ENCODE measurements at regions not wholly inside any gene's neighbourhood (a gene's known extent, or its start where the extent isn't known, plus 50 kb on each side); places are given as distances from the start of the nearest gene placed in this dataset.

GRCh38 chr17:73887739-73888138 is 243.5 kb upstream of the SDK2 start:
- DNase-seq: no peak
- ATAC-seq: no peak
- Histone ChIP-seq H3K4me1 (no peaks in the 10 kb centered on the region), H3K9me3 (no peaks in the 10 kb centered on the region), H3K36me3 (ENCODE audit: insufficient read depth in 1 of 2, low read depth in 1 of 2) (no peaks in the 10 kb centered on the region), H3K4me3 (no peak overlapping the region), H3K27me3 (ENCODE audit: insufficient read depth in 3 of 3, low read length in 2 of 3) (peaks cover 0 to 11% (median under 1%) of the 10 kb centered on the region in 3 donors), H3K27ac (no peak overlapping the region)
- no peak for TF ChIP-seq CTCF (IDR thresholded peaks at IDR 0.05)
- WGBS, 3 donors: 68 to 85% (median 70%) methylated on average over 3 of the region's 3 CpGs
- intact Hi-C loops (cut with DNase I): no loop called here

- no peaks in the 10 kb centered on the region for H3K4me1 ChIP-seq
- peaks cover 0 to 4% (median 1%) of the 10 kb centered on the region in 3 donors for H3K27me3 ChIP-seq (ENCODE audit: insufficient read depth in 3 of 3, low read length in 2 of 3)
- 53 to 65% (median 56%) methylated on average over 7 of the region's 7 CpGs for WGBS, 3 donors
- intact Hi-C loops (cut with DNase I): no loop called here
- DNase-seq (no peak), ATAC-seq (no peak)
- no peak for TF ChIP-seq CTCF (IDR thresholded peaks at IDR 0.05)
- no peak overlapping the region for H3K4me3 ChIP-seq
- no peaks in the 10 kb centered on the region for H3K36me3 ChIP-seq (ENCODE audit: insufficient read depth in 1 of 2, low read depth in 1 of 2)
- H3K9me3 ChIP-seq: peaks cover 4% of the 10 kb centered on the region
- no peak overlapping the region for H3K27ac ChIP-seq
Measured at GRCh38 chr17:73888862-73889261, 244.6 kb upstream of the SDK2 start.

- intact Hi-C loops (cut with DNase I): no loop called here
- Histone ChIP-seq H3K27me3 (ENCODE audit: insufficient read depth in 3 of 3, low read length in 2 of 3) (peaks cover 0 to 1% (median 0%) of the 10 kb centered on the region in 3 donors), H3K36me3 (ENCODE audit: insufficient read depth in 1 of 2, low read depth in 1 of 2) (no peaks in the 10 kb centered on the region), H3K4me3 (no peak overlapping the region), H3K27ac (no peak overlapping the region), H3K9me3 (peaks cover 4% of the 10 kb centered on the region), H3K4me1 (no peaks in the 10 kb centered on the region)
- no peak for TF ChIP-seq CTCF (IDR thresholded peaks at IDR 0.05)
- WGBS, 3 donors: 85 to 92% (median 90%) methylated on average over 2 of the region's 2 CpGs
- ATAC-seq: no peak
- no peak for DNase-seq
Measured at GRCh38 chr17:73889439-73889838, 245.2 kb upstream of the SDK2 start.

- no peak for DNase-seq
- intact Hi-C loops (cut with DNase I): no loop called here
- no peaks in the 10 kb centered on the region for H3K36me3 ChIP-seq (ENCODE audit: insufficient read depth in 1 of 2, low read depth in 1 of 2)
- H3K27me3 ChIP-seq (ENCODE audit: insufficient read depth in 3 of 3, low read length in 2 of 3): peaks cover 0 to 3% (median 0%) of the 10 kb centered on the region in 3 donors
- no peak overlapping the region for H3K4me3 ChIP-seq
- TF ChIP-seq CTCF (IDR thresholded peaks at IDR 0.05): no peak
- H3K27ac ChIP-seq: no peak overlapping the region
- peaks cover 4% of the 10 kb centered on the region for H3K9me3 ChIP-seq
- no peak for ATAC-seq
- WGBS, 3 donors: 58 to 66% (median 64%) methylated on average over 8 of the region's 8 CpGs
- no peaks in the 10 kb centered on the region for H3K4me1 ChIP-seq
Measured at GRCh38 chr17:73890831-73891405, 246.7 kb upstream of the SDK2 start.

- no peaks in the 10 kb centered on the region for H3K4me1 ChIP-seq
- no peak overlapping the region for H3K4me3 ChIP-seq
- H3K27me3 ChIP-seq (ENCODE audit: insufficient read depth in 3 of 3, low read length in 2 of 3): peaks cover 0 to 16% (median 5%) of the 10 kb centered on the region in 3 donors
- 68 to 72% (median 68%) methylated on average over 6 of the region's 6 CpGs for WGBS, 3 donors
- no peaks in the 10 kb centered on the region for H3K36me3 ChIP-seq (ENCODE audit: insufficient read depth in 1 of 2, low read depth in 1 of 2)
- TF ChIP-seq CTCF (IDR thresholded peaks at IDR 0.05): no peak
- no peak overlapping the region for H3K27ac ChIP-seq
- ATAC-seq (no peak), DNase-seq (no peak)
- intact Hi-C loops (cut with DNase I): no loop called here
- H3K9me3 ChIP-seq: peaks cover 4% of the 10 kb centered on the region
Measured at GRCh38 chr17:73895157-73895556, 250.9 kb upstream of the SDK2 start.

All from psoas muscle (tissue), 7 donors.